Heart left ventricle (tissue), 16 donors: ENCODE measurements at regions not wholly inside any gene's neighbourhood (a gene's known extent, or its start where the extent isn't known, plus 50 kb on each side); places are given as distances from the start of the nearest gene placed in this dataset.

Experiments used
- ATAC-seq, 4 donors: fragments of 200-7000 bp; cut with Tn5 transposase; one replicate each; pipeline ENCODE4 v1.9.1; 2020 to 2022; ENCODE audit warnings: moderate library complexity in 4 of 4, mild to moderate bottlenecking in 3 of 4, moderate number of reproducible peaks in 1 of 4
- DNase-seq, 5 donors: peaks; one replicate each; pipeline ENCODE4 v3.0.0-alpha.2; 2020
- H3K27ac ChIP-seq, 12 donors: fragments of 200-600 bp; sonication (generic) in 4 of 12; one replicate each; pipeline versions ENCODE4 v1.5.0 to v1.8.0; 2016 to 2022; ENCODE audit warnings: mild to moderate bottlenecking in 2 of 12
- H3K27me3 ChIP-seq, 9 donors: fragments of 200-600 bp; sonication (generic) in 2 of 9; one replicate each; pipeline versions ENCODE4 v1.5.1 to v1.8.0; 2016 to 2022; ENCODE audit warnings: mild to moderate bottlenecking in 3 of 9
- H3K36me3 ChIP-seq, 9 donors: fragments of 200-600 bp; sonication (generic) in 2 of 9; one replicate each; pipeline versions ENCODE4 v1.5.0 to v1.8.0; 2018 to 2022; ENCODE audit warnings: mild to moderate bottlenecking in 2 of 9
- H3K4me1 ChIP-seq, 12 donors: fragments of 200-600 bp; sonication (generic) in 4 of 12; one replicate each; pipeline versions ENCODE4 v1.5.0 to v1.8.0; 2016 to 2022; ENCODE audit warnings: mild to moderate bottlenecking in 3 of 12
- H3K4me3 ChIP-seq, 12 donors: fragments of 200-600 bp; sonication (generic) in 4 of 12; one replicate each; pipeline versions ENCODE4 v1.5.0 to v1.8.0; 2017 to 2022; ENCODE audit warnings: mild to moderate bottlenecking in 9 of 12, moderate library complexity in 4 of 12
- H3K9me3 ChIP-seq, 12 donors: fragments of 200-600 bp; sonication (generic) in 4 of 12; one replicate each; pipeline versions ENCODE4 v1.5.0 to v1.8.0; 2016 to 2022; ENCODE audit warnings: mild to moderate bottlenecking in 1 of 12
- CTCF ChIP-seq, 12 donors: fragments of 200-600 bp; sonication (generic) in 4 of 12; IDR thresholded peaks; one replicate each; pipeline versions ENCODE4 v1.5.0 to v1.8.0; 2018 to 2022; ENCODE audit warnings: antibody characterized with exemption in 12 of 12, mild to moderate bottlenecking in 5 of 12
- POLR2A ChIP-seq, 2 donors: fragments of 450-650 bp; IDR thresholded peaks; one replicate each; pipeline ENCODE4 v1.6.1; 2017; ENCODE audit warnings: antibody characterized with exemption in 2 of 2, mild to moderate bottlenecking in 2 of 2, moderate library complexity in 2 of 2
- WGBS, 4 donors: extraction: QIAGEN DNeasy Blood & Tissue Kit in 2 of 4; methylation state at CpG; one replicate each; pipeline versions ENCODE4 v1.1.5 to v1.1.7; 2013 to 2018; 5-methylcytosine and 5-hydroxymethylcytosine counted together
- intact Hi-C, 10 donors: fragments of 100-400 bp; cut with DNase I; formaldehyde crosslinking; loops; one replicate each; pipeline versions ENCODE4 v1.11.1 to v1.14.2; 2022
- donor health status: ischemic (EF 13 %, LVEDD 7.1; RV severe dilation, severe dysfunction).
- donor health status: healthy with polysubstance abuse.
- donor health status: DM: no; HTN: yes; CAD: no.
- donor health status: DM: no; HTN: no; CAD: no.
- donor health status: ischemic (EF 25% LVEDD 6.9; RV normal size, moderate dysfunction).
- donor health status: ischemic (EF 25% LVEDD 5.7; RV mildly dilated, moderate dysfunction).
- donor health status: healthy.
- donor health status: DM: yes; HTN: yes; CAD: no.
- donor health status: ischemic (EF 35%, LVEDD 5.7; RV mildly dilated, moderate dysfunction).
- donor health status: nonischemic (EF 11% LVEDD 7.7; RV severe dilation, severe dysfunction).
- donor health status: DM: yes; HTN: yes; CAD: no.
- donor health status: PGD.
- donor health status: ischemic (EF 29% LVEDD 5.4; RV normal size, mild dysfunction).
- donor health status: nonischemic (EF 23%, LVEDD 6.1; RV moderate dilation, normal function).

GRCh38 chr3:67788396-67788795 is 134.0 kb upstream of the SUCLG2 start:
- no peak overlapping the region for H3K4me3 ChIP-seq
- no peak for TF ChIP-seq POLR2A (IDR thresholded peaks at IDR 0.05)
- TF ChIP-seq CTCF (IDR thresholded peaks at IDR 0.05) = no peak
- DNase-seq (no peak), ATAC-seq (no peak)
- peaks cover 0 to 8% (median 0%) of the 10 kb centered on the region in 12 donors for H3K9me3 ChIP-seq
- H3K27ac ChIP-seq = no peak overlapping the region
- H3K27me3 ChIP-seq = no peaks in the 10 kb centered on the region
- WGBS, 4 donors = 63 to 81% (median 68%) methylated on average over 6 of the region's 6 CpGs
- intact Hi-C loops = loop anchor here in 3 of 10 donors (5.0 to 10.0 kb wide), 3 partner anchors 404 to 676 kb away; no protein-coding TSS in a partner anchor
- H3K4me1 ChIP-seq = no peaks in the 10 kb centered on the region
- H3K36me3 ChIP-seq = no peaks in the 10 kb centered on the region

- Histone ChIP-seq H3K9me3 (peaks cover 0 to 17% (median 0%) of the 10 kb centered on the region in 12 donors), H3K27ac (no peak overlapping the region), H3K4me1 (no peaks in the 10 kb centered on the region), H3K4me3 (no peak overlapping the region), H3K27me3 (no peaks in the 10 kb centered on the region), H3K36me3 (no peaks in the 10 kb centered on the region)
- 53 to 61% (median 55%) methylated on average over 3 of the region's 3 CpGs for WGBS, 4 donors
- DNase-seq (no peak), ATAC-seq (no peak)
- TF ChIP-seq CTCF (IDR thresholded peaks at IDR 0.05) (no peak), POLR2A (IDR thresholded peaks at IDR 0.05) (no peak)
- intact Hi-C loops = loop anchor here in 1 of 10 donors (10.0 kb wide), 1 partner anchor 399 kb away; no protein-coding TSS in a partner anchor
Measured at GRCh38 chr3:67783281-67784250, 129.2 kb upstream of the SUCLG2 start.

GRCh38 chr3:67781871-67782270 is 127.5 kb upstream of the SUCLG2 start:
- Histone ChIP-seq H3K4me1 (no peaks in the 10 kb centered on the region), H3K4me3 (no peak overlapping the region), H3K36me3 (no peaks in the 10 kb centered on the region), H3K27ac (no peak overlapping the region), H3K9me3 (peaks cover 0 to 26% (median 0%) of the 10 kb centered on the region in 12 donors), H3K27me3 (no peaks in the 10 kb centered on the region)
- no peak for TF ChIP-seq POLR2A (IDR thresholded peaks at IDR 0.05)
- TF ChIP-seq CTCF (IDR thresholded peaks at IDR 0.05) = no peak
- ATAC-seq (no peak), DNase-seq (no peak)
- intact Hi-C loops = loop anchor here in 1 of 10 donors (10.0 kb wide), 1 partner anchor 397 kb away; no protein-coding TSS in a partner anchor
- WGBS, 4 donors = 89 to 94% (median 92%) methylated on average over 7 of the region's 7 CpGs

- DNase-seq = no peak
- TF ChIP-seq CTCF (IDR thresholded peaks at IDR 0.05) (no peak), POLR2A (IDR thresholded peaks at IDR 0.05) (no peak)
- Histone ChIP-seq H3K36me3 (no peaks in the 10 kb centered on the region), H3K4me3 (no peak overlapping the region), H3K9me3 (peaks cover 0 to 32% (median 0%) of the 10 kb centered on the region in 12 donors), H3K27ac (no peak overlapping the region), H3K27me3 (no peaks in the 10 kb centered on the region), H3K4me1 (no peaks in the 10 kb centered on the region)
- WGBS, 4 donors = 88 to 91% (median 90%) methylated on average over 11 of the region's 11 CpGs
- no peak for ATAC-seq
- intact Hi-C loops = loop anchor here in 1 of 10 donors (10.0 kb wide), 1 partner anchor 396 kb away; no protein-coding TSS in a partner anchor
Measured at GRCh38 chr3:67781218-67781617, 126.8 kb upstream of the SUCLG2 start.
